ENCODE measurements at regions not wholly inside any gene's neighbourhood (a gene's known extent, or its start where the extent isn't known, plus 50 kb on each side); places are given as distances from the start of the nearest gene placed in this dataset.

GRCh38 chr5:61813361-61813760, 481.3 kb downstream of the ZSWIM6 start:
- 97% methylated on average over 1 of the region's 1 CpG for WGBS
- Histone ChIP-seq H3K27me3 (ENCODE audit: control insufficient read depth in 4 of 4, insufficient read depth in 4 of 4, low read length in 3 of 4) (no peaks in the 10 kb centered on the region), H3K27ac (ENCODE audit: low read depth in 1 of 2, low read length in 2 of 2) (no peak overlapping the region), H3K4me1 (ENCODE audit: control insufficient read depth in 4 of 4, insufficient read depth in 4 of 4, low read length in 3 of 4) (peaks cover 0 to 3% (median 0%) of the 10 kb centered on the region in 4 donors), H3K9me3 (ENCODE audit: control insufficient read depth in 4 of 4, low read length in 3 of 4) (no peaks in the 10 kb centered on the region), H3K36me3 (ENCODE audit: control insufficient read depth in 4 of 4, insufficient read depth in 3 of 4, low read depth in 1 of 4, low read length in 3 of 4) (no peaks in the 10 kb centered on the region), H3K4me3 (ENCODE audit: low read depth in 1 of 3, low read length in 3 of 3) (no peak overlapping the region), H3K9ac (ENCODE audit: low read depth in 1 of 2, low read length in 2 of 2) (no peak overlapping the region)
- DNase-seq (ENCODE audit: low spot score): no peak
- no peak for TF ChIP-seq REST (IDR thresholded peaks at IDR 0.05)
- no peak for TF ChIP-seq YY1 (IDR thresholded peaks at IDR 0.05)
- TF ChIP-seq EGR1 (IDR thresholded peaks at IDR 0.05; ENCODE audit: low read depth in 2 of 2): no peak
- TF ChIP-seq GABPA (IDR thresholded peaks at IDR 0.05 in 1 of 2, conservative IDR thresholded peaks at IDR 0.05 in 1 of 2): no peak
- no peak for TF ChIP-seq CTCF (IDR thresholded peaks at IDR 0.05; ENCODE audit: low read depth, low read length, missing input control)
- no peak for TF ChIP-seq NR2F2 (IDR thresholded peaks at IDR 0.05)
- TF ChIP-seq ZBTB33 (IDR thresholded peaks at IDR 0.05): no peak
- no peak for TF ChIP-seq FOXA1 (IDR thresholded peaks at IDR 0.05)
- no peak for TF ChIP-seq TAF1 (conservative IDR thresholded peaks at IDR 0.05)
- no peak for TF ChIP-seq FOXA2 (IDR thresholded peaks at IDR 0.05)
- TF ChIP-seq HNF4G (IDR thresholded peaks at IDR 0.05): no peak
- no peak for TF ChIP-seq RAD21 (IDR thresholded peaks at IDR 0.05)

- H3K9me3 ChIP-seq (ENCODE audit: control insufficient read depth in 4 of 4, low read length in 3 of 4): no peaks in the 10 kb centered on the region
- H3K9ac ChIP-seq (ENCODE audit: low read depth in 1 of 2, low read length in 2 of 2): no peak overlapping the region
- no peak for TF ChIP-seq RXRA (IDR thresholded peaks at IDR 0.05)
- TF ChIP-seq RAD21 (IDR thresholded peaks at IDR 0.05): no peak
- TF ChIP-seq GABPA (IDR thresholded peaks at IDR 0.05 in 1 of 2, conservative IDR thresholded peaks at IDR 0.05 in 1 of 2): no peak
- TF ChIP-seq TAF1 (conservative IDR thresholded peaks at IDR 0.05): no peak
- no peak for TF ChIP-seq HNF4G (IDR thresholded peaks at IDR 0.05)
- TF ChIP-seq YY1 (IDR thresholded peaks at IDR 0.05): no peak
- no peak overlapping the region for H3K4me3 ChIP-seq (ENCODE audit: low read depth in 1 of 3, low read length in 3 of 3)
- peaks cover 0 to 3% (median 0%) of the 10 kb centered on the region in 4 donors for H3K4me1 ChIP-seq (ENCODE audit: control insufficient read depth in 4 of 4, insufficient read depth in 4 of 4, low read length in 3 of 4)
- WGBS: 54% methylated on average over 1 of the region's 1 CpG
- DNase-seq (ENCODE audit: low spot score): no peak
- no peaks in the 10 kb centered on the region for H3K36me3 ChIP-seq (ENCODE audit: control insufficient read depth in 4 of 4, insufficient read depth in 3 of 4, low read depth in 1 of 4, low read length in 3 of 4)
- no peaks in the 10 kb centered on the region for H3K27me3 ChIP-seq (ENCODE audit: control insufficient read depth in 4 of 4, insufficient read depth in 4 of 4, low read length in 3 of 4)
- no peak overlapping the region for H3K27ac ChIP-seq (ENCODE audit: low read depth in 1 of 2, low read length in 2 of 2)
Observed at GRCh38 chr5:61815339-61815738, 483.3 kb downstream of the ZSWIM6 start.
